Glomerular visceral epithelial cell (primary cell): ENCODE measurements at regions not wholly inside any gene's neighbourhood (a gene's known extent, or its start where the extent isn't known, plus 50 kb on each side); places are given as distances from the start of the nearest gene placed in this dataset.
A peak's percentile ranks its signal among the peaks of the same experiment; 100 is the strongest.

Source experiments
- DNase-seq: peaks from one replicate; pipeline ENCODE4 v3.0.0-alpha.2; 2016; ENCODE audit errors: extremely low spot score

DNA sequence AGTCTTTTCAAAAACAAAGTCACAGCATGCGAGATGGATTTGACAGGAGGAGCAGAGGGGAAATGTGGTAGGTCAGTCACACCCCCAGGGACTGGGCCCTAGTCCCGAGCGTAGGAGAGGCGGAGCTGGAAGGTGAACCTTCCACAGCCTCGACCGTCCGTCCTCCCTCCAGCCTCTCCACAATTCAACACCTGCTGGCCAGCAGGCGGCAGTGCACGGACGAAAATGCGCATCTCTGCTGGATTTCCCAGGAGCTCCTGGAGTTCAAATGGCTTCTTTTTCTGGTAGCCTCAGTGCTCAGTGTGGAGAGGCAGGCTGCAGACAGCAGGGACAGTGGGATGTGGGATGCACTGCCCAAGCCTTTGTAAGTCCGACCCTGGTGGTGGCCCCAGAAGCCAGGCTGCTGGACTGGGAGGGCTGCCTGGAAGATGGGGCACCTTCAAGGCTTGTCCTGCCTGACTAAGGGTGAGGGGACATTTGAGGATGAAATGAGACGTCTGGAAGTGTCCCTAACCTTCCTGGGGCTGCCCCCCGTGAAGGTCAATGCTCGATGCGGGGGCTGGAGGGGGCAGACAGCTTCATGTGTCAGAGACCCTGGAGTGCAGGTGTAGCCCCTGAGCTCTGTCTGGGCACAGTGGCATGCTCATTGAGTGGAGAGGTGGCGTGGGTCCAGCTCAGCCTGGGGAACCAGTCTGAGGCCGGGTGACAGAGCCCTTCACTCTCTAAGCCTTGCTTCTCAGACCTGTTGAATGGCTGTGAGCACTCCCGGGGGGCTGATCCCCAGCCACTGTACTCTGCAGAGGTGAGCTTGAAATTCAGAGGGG is 189.5 kb downstream of the TFCP2L1 start:
- DNase-seq = peak; percentile 65

DNA sequence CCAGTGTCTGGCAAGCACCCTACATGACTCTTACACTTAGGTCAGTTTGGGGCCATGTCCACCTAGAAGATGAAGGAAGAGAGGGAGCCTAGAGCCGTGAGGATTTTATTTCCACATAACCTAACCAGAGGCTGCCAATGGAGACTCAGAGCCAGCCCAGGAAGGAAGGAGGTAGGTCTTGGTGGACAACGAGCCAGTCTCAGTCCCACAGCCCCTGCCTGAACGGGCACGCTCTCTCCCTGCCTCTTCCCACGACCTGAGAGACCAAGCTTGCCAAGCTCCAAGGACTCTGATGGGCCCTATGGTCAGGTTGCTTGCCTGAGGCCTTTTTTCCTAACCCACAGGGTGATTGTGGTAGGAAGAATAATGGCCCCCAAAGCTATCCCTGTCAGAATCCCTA is 188.4 kb downstream of the TFCP2L1 start:
- DNase-seq = no peak

DNA sequence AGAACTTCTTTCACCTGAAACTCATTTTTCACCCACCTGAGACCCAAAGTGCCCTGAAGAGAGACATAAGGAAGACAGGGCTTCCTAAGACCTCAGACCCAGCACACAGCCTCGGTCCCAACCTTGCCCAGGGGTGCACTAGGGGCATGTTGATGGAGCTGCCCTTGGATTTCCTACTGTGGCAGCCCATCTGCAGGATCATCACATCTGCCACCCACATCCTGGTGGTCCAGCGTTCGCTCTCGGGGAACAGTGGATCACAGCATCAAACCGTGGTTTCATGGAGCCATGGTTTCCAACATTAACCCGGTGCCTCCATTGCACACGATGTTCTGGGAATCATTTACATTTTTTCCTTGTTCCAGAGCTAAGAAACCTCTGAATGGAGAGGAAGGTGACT is 186.4 kb downstream of the TFCP2L1 start:
- DNase-seq = no peak

DNA sequence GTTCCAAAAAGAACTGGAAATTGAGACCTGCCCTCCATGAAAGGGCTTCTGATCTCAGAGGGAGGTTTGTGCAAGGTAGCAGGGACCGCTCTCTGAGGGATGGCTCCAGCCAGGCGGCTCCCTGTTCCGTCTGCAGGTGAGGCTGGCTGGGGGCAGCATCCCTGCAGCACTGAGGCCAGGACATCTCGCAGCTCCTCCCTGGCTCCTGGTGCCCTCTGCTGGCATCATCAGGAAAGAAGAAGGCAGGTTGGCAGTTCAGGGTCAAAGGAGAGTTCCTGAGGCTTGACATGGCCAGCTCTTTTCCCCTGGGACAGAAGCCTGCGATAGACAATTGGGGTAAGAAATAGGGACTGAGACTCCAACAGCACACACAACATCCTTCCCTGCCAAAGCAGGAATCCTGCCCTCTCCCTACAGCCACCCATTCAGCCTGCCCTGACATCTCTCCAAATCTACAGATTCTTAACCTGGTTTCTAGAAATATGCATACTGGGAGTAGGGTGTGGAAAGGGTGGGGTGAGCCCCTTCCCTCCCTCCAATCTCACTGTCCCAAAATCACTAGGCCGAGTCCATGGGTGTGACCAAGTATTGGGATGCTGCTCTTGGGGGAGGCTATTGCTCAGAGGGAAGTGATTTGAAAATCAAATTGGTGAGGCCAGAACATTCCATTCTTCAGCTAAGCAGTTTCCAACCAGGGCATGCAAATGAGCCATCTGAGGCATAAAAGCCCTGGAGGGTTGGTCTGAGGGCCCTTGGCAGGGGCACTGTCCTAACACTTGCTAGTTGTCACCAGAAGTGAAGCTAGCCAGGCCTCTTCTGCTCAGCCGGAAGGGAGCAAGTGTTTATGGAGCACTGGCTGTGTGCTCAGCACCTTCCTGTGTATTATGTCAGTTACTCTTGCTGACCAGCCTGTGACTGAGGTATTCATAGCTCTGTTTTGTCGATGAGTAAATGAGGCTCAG is 185.4 kb downstream of the TFCP2L1 start:
- peak; percentile 31 for DNase-seq

DNA sequence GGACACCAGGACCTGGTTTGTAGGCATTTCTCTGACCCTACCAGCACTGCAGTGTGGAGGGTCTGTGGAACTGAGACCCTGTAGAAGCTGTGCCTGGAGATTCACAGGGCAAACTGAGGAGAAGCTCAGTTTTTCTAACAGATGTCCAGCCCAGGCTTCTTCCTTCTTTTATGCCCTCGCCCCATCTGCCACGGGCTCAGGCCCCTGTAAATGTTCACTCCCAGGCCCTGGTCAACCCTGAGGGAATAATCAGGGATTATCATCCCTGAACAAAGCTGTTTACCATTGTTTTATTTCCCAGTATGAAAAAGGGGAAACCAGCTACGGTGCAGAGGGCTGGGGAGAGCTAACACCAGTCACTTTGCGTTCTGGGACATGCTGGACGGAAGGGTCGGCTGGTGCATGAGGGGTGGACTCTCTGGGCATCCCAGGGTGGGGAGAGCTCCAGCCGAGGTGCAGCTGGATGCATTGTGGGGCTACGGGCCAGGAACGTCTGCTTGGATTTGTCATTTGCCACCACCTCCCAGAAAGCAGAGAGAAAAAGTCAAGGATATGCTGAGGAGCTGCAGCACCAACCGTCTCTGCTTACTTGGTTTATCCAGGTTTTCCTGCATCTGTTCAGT is 183.8 kb downstream of the TFCP2L1 start:
- DNase-seq = no peak

DNA sequence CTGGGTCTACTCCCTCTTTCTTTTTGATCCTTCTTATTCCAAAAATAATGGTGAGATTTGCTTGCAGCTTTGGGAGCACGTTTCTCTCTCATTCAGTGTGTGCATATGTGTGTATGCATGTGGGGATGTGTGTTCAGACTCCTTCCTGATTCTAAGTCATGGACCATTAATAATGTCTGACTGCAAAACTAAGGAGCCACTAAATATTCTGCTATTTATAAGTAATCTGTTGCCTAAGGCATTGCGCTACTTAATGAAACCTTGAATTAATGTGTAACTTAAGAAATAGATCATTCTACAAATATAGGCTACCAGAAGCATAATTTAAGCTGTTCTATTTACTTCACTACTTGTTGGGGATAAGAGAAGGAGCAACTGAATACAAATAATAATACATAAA is 182.1 kb downstream of the TFCP2L1 start:
- DNase-seq = no peak

DNA sequence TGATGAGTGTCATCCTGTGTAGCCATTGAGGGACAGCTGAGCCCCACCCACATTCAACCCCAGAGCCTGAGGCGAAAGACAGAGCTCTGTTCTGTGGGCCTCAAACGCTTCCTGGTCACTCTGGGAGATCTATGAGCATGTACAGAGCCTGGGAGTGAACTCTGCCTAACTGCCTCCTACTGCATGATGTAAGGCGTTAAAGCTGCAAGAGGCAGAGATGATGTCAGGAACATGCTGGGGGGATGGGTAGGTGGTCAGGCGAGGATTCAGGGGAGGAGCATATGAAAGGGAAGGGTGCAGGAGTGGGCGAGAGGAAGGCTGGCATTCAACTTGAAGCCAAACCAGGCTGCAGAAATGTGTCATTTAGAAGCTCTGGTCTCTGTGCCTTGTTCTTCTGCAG is 181.0 kb downstream of the TFCP2L1 start:
- no peak for DNase-seq

DNA sequence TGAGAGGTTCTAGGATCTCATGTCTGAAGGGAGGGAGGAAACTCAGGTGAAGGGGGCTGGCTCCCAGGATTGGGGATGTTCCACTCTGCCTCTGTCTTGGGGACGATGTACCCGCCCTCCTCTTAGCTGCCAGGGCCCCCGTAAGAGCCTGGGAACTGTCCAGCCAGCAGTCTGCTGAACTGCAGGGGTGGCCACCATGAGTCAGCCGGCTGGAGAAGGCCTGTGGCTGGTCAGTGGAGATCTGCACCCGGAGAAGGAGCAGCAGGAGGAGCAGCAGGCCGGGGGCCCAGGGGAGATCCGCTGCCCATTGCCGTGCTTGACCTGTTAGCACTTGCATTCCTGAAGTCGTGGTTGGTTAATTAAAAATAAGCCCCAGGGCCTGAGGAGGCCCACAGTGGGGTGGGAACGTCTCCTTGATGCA is 180.3 kb downstream of the TFCP2L1 start:
- no peak for DNase-seq

DNA sequence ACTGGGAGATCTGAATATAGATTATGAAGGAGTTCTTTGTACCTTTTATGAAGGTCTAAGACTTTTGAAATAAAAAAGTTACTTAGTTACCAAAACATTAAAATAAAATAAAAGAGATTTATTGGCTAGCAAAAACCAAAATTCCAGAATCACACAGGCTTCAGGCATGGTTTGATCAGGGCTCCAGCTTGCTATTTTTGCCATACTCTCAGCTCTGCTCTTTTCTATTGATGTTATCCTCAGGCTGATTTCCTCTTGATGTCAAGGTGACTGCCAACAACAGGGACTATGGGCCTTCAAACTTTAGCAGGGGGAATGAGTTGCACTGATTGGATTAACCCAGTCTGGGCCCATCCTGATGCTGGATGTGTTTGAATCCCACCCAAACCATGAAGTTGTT is 174.1 kb downstream of the TFCP2L1 start:
- DNase-seq = no peak

DNA sequence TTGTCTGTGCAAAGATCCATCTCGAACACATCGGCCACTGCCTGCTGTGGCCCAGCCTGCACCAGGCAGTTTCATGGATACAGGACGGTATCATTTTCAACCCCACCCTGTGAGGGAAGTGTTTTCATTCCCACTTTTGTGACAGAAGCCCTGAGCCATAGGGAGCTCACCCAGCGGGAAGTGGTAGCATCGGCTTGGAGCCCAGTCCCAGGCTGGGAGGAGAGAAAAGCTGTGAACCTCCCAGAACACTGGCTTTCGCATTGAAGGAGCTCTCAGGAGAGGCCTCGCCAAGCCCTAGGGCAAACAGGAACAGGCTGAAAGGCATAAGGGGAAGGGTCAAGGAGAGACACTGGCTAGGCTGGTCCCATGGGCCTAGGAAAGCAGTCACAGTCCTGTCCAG is 166.1 kb downstream of the TFCP2L1 start:
- DNase-seq = no peak

DNA sequence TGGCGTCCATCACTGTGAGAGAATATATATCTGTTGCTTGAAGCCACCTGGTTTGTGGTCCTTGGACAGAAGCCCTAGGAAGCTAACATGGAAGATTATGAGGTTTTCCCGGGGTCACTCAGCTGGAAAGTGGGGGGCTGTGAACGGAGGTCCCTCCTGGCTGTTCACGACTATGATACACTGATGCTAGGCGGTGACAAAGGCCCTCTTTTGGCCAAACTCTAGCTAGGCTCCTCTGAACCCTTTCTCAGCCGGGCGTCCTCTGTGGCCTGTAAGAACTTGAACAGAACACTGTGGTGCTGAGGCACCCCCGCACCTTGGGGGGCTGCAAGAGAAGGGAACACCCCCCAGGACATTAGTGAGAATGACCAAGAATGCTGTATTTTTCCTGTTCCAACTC is 164.6 kb downstream of the TFCP2L1 start:
- no peak for DNase-seq

DNA sequence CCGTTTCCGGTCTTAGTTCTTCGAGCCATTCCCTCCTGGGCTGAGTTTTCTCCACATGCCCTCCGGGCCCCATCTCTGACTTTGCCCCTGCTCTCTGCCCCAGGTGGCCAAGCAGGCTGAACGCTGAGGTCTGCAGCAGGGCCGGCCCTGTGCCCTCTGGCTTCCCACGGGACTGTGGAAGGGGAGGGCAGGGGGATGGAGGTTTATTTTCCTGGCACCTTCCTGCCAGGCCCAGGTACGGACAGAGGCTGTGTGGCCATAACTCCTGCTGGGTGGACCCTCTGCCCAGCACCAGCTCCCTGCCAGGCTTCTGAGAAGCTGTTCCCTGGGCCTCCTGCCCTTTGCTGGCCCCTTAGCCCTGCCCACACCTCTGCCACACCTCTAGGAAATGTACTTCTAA is 164.0 kb downstream of the TFCP2L1 start:
- no peak for DNase-seq

DNA sequence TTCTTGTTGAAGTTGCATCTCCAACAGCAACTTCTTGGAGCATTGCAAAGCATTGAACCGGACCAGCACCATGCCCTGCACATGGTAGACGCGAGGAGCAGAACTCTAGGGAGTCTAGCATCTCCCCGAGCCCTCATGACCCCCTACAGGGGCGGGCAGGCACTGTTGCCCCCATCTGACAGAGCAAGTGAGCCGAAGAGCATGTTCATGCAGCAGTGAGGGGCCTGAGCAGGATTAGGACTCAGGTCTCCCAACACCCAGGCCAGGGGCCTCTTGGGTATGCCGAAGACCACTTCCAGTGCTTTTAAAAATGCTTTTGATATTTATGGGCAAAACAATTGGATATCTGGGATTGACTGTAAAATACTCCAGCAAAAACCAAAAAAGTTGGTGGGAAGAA is 163.3 kb downstream of the TFCP2L1 start:
- no peak for DNase-seq

DNA sequence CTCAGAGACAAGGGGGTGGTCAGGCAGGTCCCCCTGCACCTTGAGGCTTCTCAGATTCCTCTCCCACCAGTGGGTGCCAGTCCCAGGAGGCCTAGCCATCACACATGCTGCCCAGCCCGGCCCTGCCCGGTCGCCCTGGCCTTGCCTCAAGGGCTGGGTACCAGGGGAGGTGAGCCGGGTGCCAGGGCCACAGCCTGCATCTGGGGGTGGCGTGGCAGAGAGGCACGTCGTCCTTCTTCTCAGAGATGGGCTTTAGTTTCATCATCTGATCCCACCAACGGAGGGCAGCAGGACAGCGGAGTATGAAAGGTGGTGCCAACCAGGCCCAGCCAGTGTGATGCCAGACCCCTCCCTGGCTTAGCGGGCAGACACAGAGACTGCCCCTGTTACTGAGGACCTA is 161.7 kb downstream of the TFCP2L1 start:
- DNase-seq = no peak

DNA sequence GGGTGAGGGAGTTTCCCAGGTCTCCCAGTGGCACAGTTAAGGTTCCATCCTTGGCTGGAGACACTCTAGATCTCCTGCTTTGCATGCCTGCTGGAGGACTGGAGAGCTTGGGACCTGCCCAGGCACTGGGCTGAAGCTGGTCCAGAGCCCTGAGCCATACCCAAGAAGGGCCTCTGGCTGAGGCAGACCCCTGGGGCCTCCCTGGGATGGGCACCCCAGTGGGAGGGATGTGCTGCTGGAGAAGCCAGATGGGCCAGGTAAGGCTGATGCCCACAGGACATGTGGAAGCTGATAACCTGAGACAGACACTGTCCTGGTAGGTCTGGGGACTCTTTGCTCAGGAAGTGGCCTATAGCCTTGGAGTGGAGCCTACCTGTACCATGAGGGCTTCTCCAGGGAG is 160.7 kb downstream of the TFCP2L1 start:
- DNase-seq = no peak

DNA sequence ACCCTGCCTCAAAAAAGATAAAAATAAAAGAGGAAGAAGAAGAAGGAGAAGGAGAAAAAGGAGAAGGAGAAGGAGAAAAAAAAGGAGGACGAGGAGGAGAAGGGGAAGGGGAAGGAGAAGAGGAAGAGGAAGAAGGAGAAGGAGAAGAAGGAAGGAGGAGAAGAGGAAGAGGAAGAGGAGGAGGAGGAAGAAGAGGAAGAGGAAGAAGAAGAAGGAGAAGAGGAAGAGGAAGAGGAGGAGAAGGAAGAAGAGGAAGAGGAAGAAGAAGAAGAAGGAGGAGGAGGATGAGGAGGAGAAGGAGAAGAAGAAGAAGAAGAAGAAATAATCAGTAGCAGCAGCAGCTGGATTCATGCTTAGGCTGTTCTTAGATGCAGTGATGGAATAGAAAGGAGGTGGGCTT is 159.7 kb downstream of the TFCP2L1 start:
- no peak for DNase-seq

DNA sequence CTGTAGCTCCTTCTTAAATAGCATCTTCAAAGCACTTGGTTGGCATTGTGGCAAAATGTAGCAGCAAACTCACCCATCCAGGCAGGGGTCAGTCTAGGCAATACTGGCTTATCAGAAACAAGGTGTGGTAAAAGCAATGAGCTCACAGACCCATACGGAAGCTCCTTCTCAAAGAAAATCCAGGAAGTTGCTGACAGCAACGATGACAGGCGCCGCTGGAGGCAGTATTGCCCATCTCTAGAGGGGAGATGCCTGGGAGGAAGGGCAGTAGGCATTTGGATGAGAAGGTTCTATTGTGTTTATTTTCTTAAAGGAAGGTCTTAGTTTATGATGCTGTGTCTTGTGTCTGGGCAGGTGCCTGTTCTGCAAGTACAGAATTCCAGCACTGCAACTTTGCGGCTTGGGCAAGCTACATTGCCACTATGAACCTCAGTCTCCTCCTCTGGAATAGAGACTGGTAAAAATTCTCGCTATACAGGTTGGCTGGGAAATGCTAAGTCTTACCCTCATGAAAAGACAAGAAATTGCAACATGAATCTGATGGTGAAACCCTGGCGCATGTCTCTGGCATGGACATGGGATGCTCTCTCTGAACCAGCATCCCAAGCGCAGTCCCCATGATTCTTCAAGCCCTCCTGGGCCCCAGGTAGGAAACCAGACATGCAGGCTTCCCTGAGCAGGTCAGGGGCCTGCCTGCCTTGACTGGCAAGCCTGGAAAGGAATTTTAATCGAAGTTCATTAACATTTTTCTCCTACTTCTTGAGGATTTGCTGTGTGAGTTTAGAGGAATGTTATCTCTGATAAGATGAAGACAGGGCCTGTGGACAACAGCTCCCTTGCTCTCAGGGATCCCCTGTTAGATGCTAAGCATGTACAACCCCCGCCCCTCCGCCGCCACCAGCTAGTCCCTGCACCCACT is 156.0 kb downstream of the TFCP2L1 start:
- peak; percentile 50 for DNase-seq

DNA sequence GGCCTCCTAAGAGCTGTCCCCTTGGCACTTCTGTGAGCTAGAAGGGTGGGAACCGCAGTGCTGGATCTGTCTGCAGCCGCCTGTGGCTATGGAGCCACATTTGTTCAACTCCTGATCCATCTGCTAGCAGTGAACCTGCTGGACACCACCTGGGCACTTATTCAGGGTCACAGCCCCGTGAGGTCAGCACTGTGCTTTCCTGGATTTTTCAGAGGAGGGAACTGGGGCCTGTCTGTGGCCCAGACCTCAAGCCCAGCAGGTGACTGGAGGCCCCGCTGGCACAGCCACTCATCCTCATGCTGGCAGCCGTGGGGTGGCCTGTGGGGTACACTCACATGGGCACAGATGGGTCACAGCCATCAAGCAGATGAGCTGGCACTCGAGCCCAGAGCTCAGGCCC is 155.3 kb downstream of the TFCP2L1 start:
- DNase-seq = no peak

DNA sequence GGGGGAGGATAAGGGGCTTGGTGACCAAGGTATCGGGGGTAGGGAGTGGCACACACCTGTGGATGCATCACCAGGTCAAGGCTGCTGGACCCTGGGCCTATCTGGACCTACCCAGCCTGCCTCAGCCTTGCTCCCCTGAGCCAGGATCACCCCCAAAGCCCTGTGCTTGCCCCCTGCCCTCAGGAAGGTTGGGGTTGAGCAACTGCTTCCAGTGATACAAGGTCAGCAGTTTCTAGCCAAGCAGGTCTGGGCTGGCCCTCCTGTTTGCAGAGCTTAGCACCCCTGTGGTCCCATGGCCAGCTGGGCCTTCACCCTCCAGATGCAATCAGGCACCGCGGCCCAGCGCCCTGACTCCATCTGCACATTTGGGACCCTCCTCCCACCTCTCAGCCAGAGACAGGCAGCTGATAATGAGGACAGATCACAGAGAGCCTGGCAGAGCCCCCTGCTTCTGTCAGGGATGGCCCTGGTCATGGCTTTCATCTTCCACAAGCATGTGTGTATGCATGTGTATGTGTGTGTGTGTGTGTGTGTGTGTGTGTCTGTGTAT is 154.6 kb downstream of the TFCP2L1 start:
- DNase-seq = no peak

DNA sequence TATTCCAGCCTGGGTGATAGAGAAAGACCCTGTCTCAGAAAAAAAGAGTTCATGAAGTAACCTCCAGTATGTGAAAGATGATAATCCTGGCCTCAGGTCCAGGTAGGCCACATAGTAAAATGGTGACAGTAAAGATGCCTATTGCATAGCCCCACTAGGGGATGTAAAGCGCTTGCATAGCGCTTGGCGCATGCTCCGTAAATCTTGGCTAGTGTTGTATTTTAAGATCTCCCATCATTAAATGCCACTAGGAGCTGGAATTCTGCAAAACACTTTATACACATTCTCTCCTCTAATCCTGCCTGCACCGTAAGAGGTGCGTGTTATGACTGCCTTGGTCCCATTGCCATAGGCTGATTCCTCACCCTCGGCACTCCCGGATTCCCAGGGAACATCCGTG is 153.6 kb downstream of the TFCP2L1 start:
- no peak for DNase-seq
